ENCODE measurements at regions not wholly inside any gene's neighbourhood (a gene's known extent, or its start where the extent isn't known, plus 50 kb on each side); places are given as distances from the start of the nearest gene placed in this dataset.

DNA sequence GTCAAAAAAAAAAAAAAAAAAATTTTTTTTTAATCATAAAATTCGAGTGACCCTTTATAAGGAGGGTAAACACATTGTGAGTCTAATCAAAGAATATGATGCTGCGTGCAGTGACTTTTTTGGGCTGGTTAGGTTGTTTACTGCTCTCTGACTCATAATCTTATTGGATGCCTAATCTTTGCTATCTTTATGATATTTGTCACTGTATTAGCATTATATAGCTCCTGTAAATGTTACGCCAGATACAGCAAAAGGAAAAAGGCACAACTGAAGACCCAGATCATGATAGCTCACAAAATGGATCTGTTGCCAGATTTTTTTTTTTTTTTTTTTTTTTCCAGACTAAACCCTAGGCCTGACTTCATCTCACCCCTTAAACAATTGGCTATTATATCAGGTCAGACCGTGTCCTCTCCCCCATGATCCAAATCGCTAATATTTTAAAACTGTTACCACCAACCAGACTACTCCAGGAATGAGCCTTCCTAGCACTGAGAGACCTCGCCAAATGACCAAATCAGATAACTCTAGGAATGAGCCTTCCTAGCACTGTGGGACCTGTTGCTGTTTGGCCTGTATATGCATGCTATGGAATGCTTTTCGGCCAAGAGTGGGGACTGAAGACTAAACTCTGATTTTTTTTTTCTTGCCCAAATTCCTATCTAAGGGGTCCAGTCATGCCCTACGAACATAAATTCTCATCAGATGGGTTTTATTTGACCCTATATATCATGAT is 131.7 kb upstream of the MYO10 start:
- Histone ChIP-seq H3K27me3 (peaks cover 6% of the 10 kb centered on the region), H3K9me3 (no peaks in the 10 kb centered on the region), H3K27ac (no peak overlapping the region), H3K4me1 (no peaks in the 10 kb centered on the region), H3K4me3 (no peak overlapping the region), H3K36me3 (no peaks in the 10 kb centered on the region)
- ATAC-seq = no peak
- no peak for TF ChIP-seq EP300 (IDR thresholded peaks at IDR 0.05)
- no peak for TF ChIP-seq POLR2A (IDR thresholded peaks at IDR 0.05)
- no peak for TF ChIP-seq POLR2AphosphoS5 (IDR thresholded peaks at IDR 0.05)
- TF ChIP-seq, protein P1, sequence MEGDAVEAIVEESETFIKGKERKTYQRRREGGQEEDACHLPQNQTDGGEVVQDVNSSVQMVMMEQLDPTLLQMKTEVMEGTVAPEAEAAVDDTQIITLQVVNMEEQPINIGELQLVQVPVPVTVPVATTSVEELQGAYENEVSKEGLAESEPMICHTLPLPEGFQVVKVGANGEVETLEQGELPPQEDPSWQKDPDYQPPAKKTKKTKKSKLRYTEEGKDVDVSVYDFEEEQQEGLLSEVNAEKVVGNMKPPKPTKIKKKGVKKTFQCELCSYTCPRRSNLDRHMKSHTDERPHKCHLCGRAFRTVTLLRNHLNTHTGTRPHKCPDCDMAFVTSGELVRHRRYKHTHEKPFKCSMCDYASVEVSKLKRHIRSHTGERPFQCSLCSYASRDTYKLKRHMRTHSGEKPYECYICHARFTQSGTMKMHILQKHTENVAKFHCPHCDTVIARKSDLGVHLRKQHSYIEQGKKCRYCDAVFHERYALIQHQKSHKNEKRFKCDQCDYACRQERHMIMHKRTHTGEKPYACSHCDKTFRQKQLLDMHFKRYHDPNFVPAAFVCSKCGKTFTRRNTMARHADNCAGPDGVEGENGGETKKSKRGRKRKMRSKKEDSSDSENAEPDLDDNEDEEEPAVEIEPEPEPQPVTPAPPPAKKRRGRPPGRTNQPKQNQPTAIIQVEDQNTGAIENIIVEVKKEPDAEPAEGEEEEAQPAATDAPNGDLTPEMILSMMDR (IDR thresholded peaks at IDR 0.05) = no peak
- 78 to 90% methylated on average over 8 of the region's 8 CpGs for WGBS, 2 donors (ENCODE audit: low coverage in 1 of 2)

DNA sequence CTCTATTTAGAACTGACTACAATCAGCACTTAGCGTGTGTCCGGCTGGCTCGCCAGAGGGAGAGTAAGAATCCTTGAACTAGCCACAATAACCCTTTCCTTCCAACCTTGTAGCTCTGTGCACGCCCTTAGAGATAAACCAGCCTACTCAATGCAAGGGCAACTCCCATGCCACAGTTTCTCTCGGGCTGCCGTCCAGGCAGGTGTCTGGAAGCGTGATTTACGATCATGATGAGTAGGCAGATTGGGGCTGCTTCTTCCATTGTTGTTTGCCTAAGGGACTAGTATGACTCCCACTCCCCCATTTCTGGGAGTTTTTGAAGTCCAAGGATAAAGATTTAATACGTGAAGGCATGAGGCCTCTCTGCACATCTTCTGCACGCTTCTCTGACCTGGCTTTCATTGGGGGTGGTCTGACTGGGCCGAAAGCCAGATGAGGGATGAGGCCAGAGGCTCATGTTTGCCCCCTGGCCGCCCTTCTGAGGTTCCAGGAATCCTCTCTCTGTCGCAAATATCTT is 134.0 kb upstream of the MYO10 start:
- TF ChIP-seq POLR2AphosphoS5 (IDR thresholded peaks at IDR 0.05) = no peak
- TF ChIP-seq, protein P1 (IDR thresholded peaks at IDR 0.05) = no peak
- TF ChIP-seq EP300 (IDR thresholded peaks at IDR 0.05) = no peak
- TF ChIP-seq POLR2A (IDR thresholded peaks at IDR 0.05) = no peak
- Histone ChIP-seq H3K36me3 (no peaks in the 10 kb centered on the region), H3K27me3 (peaks cover 6% of the 10 kb centered on the region), H3K9me3 (no peaks in the 10 kb centered on the region), H3K27ac (no peak overlapping the region), H3K4me1 (no peaks in the 10 kb centered on the region), H3K4me3 (no peak overlapping the region)
- no peak for ATAC-seq
- 29 to 44% methylated on average over 8 of the region's 13 CpGs for WGBS, 2 donors (ENCODE audit: low coverage in 1 of 2)

DNA sequence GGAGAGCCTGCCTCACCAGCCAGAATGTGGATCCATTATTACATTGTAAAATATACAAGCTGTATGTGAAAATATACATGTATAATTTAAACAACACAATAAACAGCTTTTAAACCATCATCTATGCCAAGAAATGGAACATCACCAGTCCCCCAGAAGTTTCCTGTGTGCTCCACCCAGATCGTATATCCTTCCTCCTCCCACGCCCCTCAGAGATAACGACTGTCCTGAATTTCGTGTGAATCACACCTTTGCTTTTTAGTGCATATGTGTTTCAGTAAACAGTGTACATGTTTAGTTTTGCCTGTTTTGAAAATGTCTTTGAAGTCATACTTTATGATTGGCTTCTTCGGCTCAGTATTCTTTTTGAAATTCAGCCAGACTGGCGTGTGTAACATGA is 134.6 kb upstream of the MYO10 start:
- Histone ChIP-seq H3K4me1 (no peaks in the 10 kb centered on the region), H3K4me3 (no peak overlapping the region), H3K27me3 (peaks cover 6% of the 10 kb centered on the region), H3K27ac (no peak overlapping the region), H3K9me3 (no peaks in the 10 kb centered on the region), H3K36me3 (no peaks in the 10 kb centered on the region)
- no peak for ATAC-seq
- TF ChIP-seq, protein P1 (IDR thresholded peaks at IDR 0.05) = no peak
- no peak for TF ChIP-seq POLR2AphosphoS5 (IDR thresholded peaks at IDR 0.05)
- TF ChIP-seq EP300 (IDR thresholded peaks at IDR 0.05) = no peak
- no peak for TF ChIP-seq POLR2A (IDR thresholded peaks at IDR 0.05)
- 57 to 73% methylated on average over 6 of the region's 6 CpGs for WGBS, 2 donors (ENCODE audit: low coverage in 1 of 2)

DNA sequence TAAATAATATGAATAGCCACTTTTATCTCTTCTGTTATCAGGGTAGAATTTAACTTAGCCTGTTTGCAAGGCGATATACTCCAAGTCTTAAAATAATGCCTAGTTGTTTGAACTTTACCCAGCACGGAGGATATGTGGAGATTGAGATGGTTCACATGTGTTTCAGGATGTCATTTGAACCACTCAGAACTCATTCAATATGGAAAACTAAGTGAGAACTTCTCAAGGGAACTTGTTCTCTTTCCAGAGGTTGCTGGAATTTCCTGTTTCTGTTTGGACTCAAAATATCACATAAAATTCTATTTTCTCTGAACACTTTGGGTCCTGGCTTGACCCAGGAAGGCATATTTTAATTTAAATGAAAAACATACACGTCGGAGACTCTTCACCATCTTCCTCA is 139.1 kb upstream of the MYO10 start:
- H3K27ac ChIP-seq = no peak overlapping the region
- H3K36me3 ChIP-seq = no peaks in the 10 kb centered on the region
- 48 to 53% methylated on average over 4 of the region's 4 CpGs for WGBS, 2 donors (ENCODE audit: low coverage in 1 of 2)
- no peak overlapping the region for H3K4me3 ChIP-seq
- TF ChIP-seq EP300 (IDR thresholded peaks at IDR 0.05) (no peak), POLR2AphosphoS5 (IDR thresholded peaks at IDR 0.05) (no peak), POLR2A (IDR thresholded peaks at IDR 0.05) (no peak)
- TF ChIP-seq, protein P1 (IDR thresholded peaks at IDR 0.05) = no peak
- ATAC-seq = no peak
- no peaks in the 10 kb centered on the region for H3K4me1 ChIP-seq
- peaks cover under 1% of the 10 kb centered on the region for H3K27me3 ChIP-seq
- no peaks in the 10 kb centered on the region for H3K9me3 ChIP-seq

DNA sequence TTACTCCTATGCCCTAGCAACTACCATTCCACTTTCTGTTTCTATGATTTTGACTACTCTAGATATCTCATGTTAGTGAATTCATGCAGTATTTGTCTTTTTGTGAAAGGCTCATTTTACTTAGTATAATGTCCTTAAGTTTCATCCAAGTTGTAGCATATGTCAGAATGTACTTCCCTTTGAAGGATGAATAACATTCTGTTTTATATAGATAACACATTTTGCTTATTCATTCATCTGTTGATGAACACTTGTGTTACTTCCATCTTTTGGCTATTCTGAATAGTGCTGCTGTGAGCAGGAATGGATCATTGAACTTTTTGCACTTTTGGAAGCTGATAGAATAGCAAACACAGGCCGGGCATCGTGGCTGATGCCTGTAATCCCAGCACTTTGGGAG is 140.2 kb upstream of the MYO10 start:
- no peaks in the 10 kb centered on the region for H3K4me1 ChIP-seq
- no peak for TF ChIP-seq POLR2A (IDR thresholded peaks at IDR 0.05)
- no peak for TF ChIP-seq POLR2AphosphoS5 (IDR thresholded peaks at IDR 0.05)
- TF ChIP-seq, protein P1 (IDR thresholded peaks at IDR 0.05) = no peak
- no peak overlapping the region for H3K4me3 ChIP-seq
- no peak for ATAC-seq
- H3K27me3 ChIP-seq = no peaks in the 10 kb centered on the region
- no peaks in the 10 kb centered on the region for H3K36me3 ChIP-seq
- H3K27ac ChIP-seq = no peak overlapping the region
- WGBS, 2 donors (ENCODE audit: low coverage in 1 of 2) = 100% methylated on average over 2 of the region's 2 CpGs; no CpG with 5 or more reads in 1 of the 2 donors
- H3K9me3 ChIP-seq = no peaks in the 10 kb centered on the region

Measured in gastroesophageal sphincter (tissue), 4 donors.